Fibroblast of skin of right biceps (primary cell): ENCODE measurements at regions not wholly inside any gene's neighbourhood (a gene's known extent, or its start where the extent isn't known, plus 50 kb on each side); places are given as distances from the start of the nearest gene placed in this dataset.
A peak's percentile ranks its signal among the peaks of the same experiment; 100 is the strongest.

Source experiments
- DNase-seq: peaks from one replicate; pipeline ENCODE4 v3.0.0-alpha.2; 2013

GRCh38 chr4:111681270-111681669, 464.0 kb upstream of the FAM241A start:
- DNase-seq = no peak

GRCh38 chr4:111681751-111682150, 463.5 kb upstream of the FAM241A start:
- no peak for DNase-seq

- DNase-seq = no peak
Measured at GRCh38 chr4:111685205-111685604, 460.0 kb upstream of the FAM241A start.

GRCh38 chr4:111689214-111689613, 456.0 kb upstream of the FAM241A start:
- DNase-seq = peak; percentile 72

GRCh38 chr4:111689731-111690130, 455.5 kb upstream of the FAM241A start:
- peak; percentile 58 for DNase-seq

- DNase-seq = no peak
Measured at GRCh38 chr4:111693758-111694157, 451.5 kb upstream of the FAM241A start.

GRCh38 chr4:111695677-111696076, 449.6 kb upstream of the FAM241A start:
- no peak for DNase-seq

- DNase-seq = no peak
Measured at GRCh38 chr4:111696505-111696904, 448.7 kb upstream of the FAM241A start.

- no peak for DNase-seq
Measured at GRCh38 chr4:111697176-111697942, 447.9 kb upstream of the FAM241A start.

- no peak for DNase-seq
Measured at GRCh38 chr4:111698361-111698760, 446.9 kb upstream of the FAM241A start.

GRCh38 chr4:111699165-111699564, 446.1 kb upstream of the FAM241A start:
- no peak for DNase-seq

GRCh38 chr4:111701102-111701501, 444.2 kb upstream of the FAM241A start:
- DNase-seq = no peak

- DNase-seq = no peak
Measured at GRCh38 chr4:111707491-111707890, 437.8 kb upstream of the FAM241A start.

GRCh38 chr4:111712093-111712677, 433.1 kb upstream of the FAM241A start:
- DNase-seq = no peak

- no peak for DNase-seq
Measured at GRCh38 chr4:111713276-111713675, 432.0 kb upstream of the FAM241A start.

GRCh38 chr4:111717921-111718320, 427.3 kb upstream of the FAM241A start:
- peak; percentile 12 for DNase-seq

- no peak for DNase-seq
Measured at GRCh38 chr4:111718763-111719559, 426.3 kb upstream of the FAM241A start.

GRCh38 chr4:111720866-111721265, 424.4 kb upstream of the FAM241A start:
- no peak for DNase-seq

- no peak for DNase-seq
Measured at GRCh38 chr4:111722213-111722720, 423.0 kb upstream of the FAM241A start.

GRCh38 chr4:111736516-111736915, 408.7 kb upstream of the FAM241A start:
- no peak for DNase-seq

- no peak for DNase-seq
Measured at GRCh38 chr4:111744847-111745246, 400.4 kb upstream of the FAM241A start.

GRCh38 chr4:111748157-111748556, 397.1 kb upstream of the FAM241A start:
- no peak for DNase-seq

GRCh38 chr4:111754003-111754402, 391.3 kb upstream of the FAM241A start:
- no peak for DNase-seq

- no peak for DNase-seq
Measured at GRCh38 chr4:111755571-111755970, 389.7 kb upstream of the FAM241A start.
